K562 (cell line): ENCODE measurements at regions not wholly inside any gene's neighbourhood (a gene's known extent, or its start where the extent isn't known, plus 50 kb on each side); places are given as distances from the start of the nearest gene placed in this dataset.
A peak's percentile ranks its signal among the peaks of the same experiment; 100 is the strongest.

Experiments used
- ATF2 ChIP-seq: sonication (generic); formaldehyde crosslinking; IDR thresholded peaks from 2 replicates; pipeline ENCODE4 v1.8.1; 2022; ENCODE audit warnings: missing genetic modification reagents
- BDP1 ChIP-seq: IDR thresholded peaks from 3 replicates; pipeline ENCODE4 v1.6.1; 2011; ENCODE audit not compliant: insufficient read length, insufficient read depth
- CBFA2T3 ChIP-seq: fragments of 450-650 bp; IDR thresholded peaks from 2 replicates; pipeline ENCODE4 v1.6.1; 2017
- CBFB ChIP-seq: sonication (generic); formaldehyde crosslinking; IDR thresholded peaks from 2 replicates; pipeline ENCODE4 v1.4.0; 2020; ENCODE audit warnings: mild to moderate bottlenecking, missing genetic modification reagents
- CSDE1 ChIP-seq, 2 experiments: fragments of 450-650 bp; IDR thresholded peaks; 2 replicates each; pipeline ENCODE4 v1.6.1; 2016; ENCODE audit warnings: mild to moderate bottlenecking in 1 of 2
- FOS ChIP-seq: IDR thresholded peaks from 3 replicates; pipeline ENCODE4 v1.6.1; 2011; ENCODE audit not compliant: insufficient read length; ENCODE audit errors: extremely low read depth
- GTF2E2 ChIP-seq: fragments of 200-800 bp; sonication (Bioruptor generic); IDR thresholded peaks from 2 replicates; pipeline ENCODE4 v1.6.1; 2016; ENCODE audit warnings: missing genetic modification characterization, missing compliant biosample characterization
- KLF16 ChIP-seq: IDR thresholded peaks from 2 replicates; pipeline ENCODE4 v1.6.1; 2016; ENCODE audit warnings: antibody characterized with exemption
- NFYB ChIP-seq: IDR thresholded peaks from 2 replicates; pipeline ENCODE4 v1.6.1; 2011; ENCODE audit warnings: mild to moderate bottlenecking, moderate library complexity; ENCODE audit not compliant: insufficient read length; ENCODE audit errors: extremely low read depth
- RBM25 ChIP-seq: fragments of 200-400 bp; formaldehyde crosslinking; IDR thresholded peaks from 2 replicates; pipeline ENCODE4 v1.6.1; 2018; ENCODE audit warnings: low read length, low read depth, moderate library complexity; ENCODE audit not compliant: severe bottlenecking
- SFPQ ChIP-seq: fragments of 200-400 bp; formaldehyde crosslinking; IDR thresholded peaks from 2 replicates; pipeline ENCODE4 v1.6.1; 2017; ENCODE audit warnings: mild to moderate bottlenecking, low read depth, low read length, moderate library complexity
- SIRT6 ChIP-seq: IDR thresholded peaks from one replicate; pipeline ENCODE4 v1.6.1; 2012; ENCODE audit warnings: low read depth, mild to moderate bottlenecking, control low read depth, inconsistent platforms, low read length, moderate library complexity
- ZNF707 ChIP-seq: fragments of 250-450 bp; sonication (Bioruptor Pico); conservative IDR thresholded peaks from 2 replicates; pipeline ENCODE4 v1.8.0; 2022; ENCODE audit warnings: inconsistent platforms, mild to moderate bottlenecking, moderate library complexity
- ZNF766 ChIP-seq: fragments of 200-800 bp; sonication (Bioruptor generic); conservative IDR thresholded peaks from 2 replicates; pipeline ENCODE4 v1.6.1; 2016; ENCODE audit warnings: missing genetic modification characterization, missing compliant biosample characterization
- TF ChIP-seq, protein P1 (sequence below): sonication (generic); formaldehyde crosslinking; IDR thresholded peaks from 2 replicates; pipeline ENCODE4 v1.8.0; 2023; ENCODE audit warnings: mild to moderate bottlenecking, missing genetic modification reagents

DNA sequence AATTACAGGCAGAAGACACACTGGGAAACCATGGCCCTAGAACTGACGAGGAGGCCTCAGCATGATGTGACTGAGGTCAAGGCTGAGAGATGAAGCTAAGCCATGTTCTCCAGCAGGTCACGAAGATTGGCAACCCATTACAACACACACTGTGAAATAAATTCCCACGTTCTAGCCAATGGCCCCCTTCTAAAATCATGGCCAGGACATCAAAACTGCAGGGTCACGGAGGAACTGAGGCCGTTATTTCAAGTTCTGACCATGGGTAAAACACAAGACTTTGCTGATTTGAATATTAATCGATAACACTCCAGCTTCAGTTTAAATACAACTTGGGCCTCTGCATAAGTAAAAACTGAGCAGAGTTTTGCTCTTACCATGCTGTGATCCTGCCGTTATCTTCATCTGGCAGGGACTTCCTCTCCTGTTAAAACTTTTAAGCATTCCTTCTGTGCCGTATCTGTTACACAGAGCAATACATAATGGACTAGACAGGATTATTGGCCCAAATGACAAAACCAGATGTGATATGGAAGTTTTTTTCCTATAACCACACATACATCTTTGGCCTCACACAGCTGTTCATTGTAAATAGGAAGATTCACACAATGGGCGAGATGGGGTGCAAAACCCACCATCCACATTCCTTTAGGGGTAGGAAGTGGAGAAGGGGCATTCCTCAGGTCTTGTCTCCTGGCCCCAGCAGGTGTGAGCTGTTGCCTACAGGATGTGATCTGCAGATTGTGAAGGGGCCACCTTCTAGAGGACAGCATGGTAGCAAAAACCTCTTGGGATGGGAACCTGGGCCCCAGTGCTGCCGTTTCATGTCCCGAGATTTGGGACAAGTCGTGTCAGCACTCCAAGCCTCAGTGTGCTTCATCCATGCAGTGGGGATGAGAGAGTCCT, 207.4 kb downstream of the OPA1 start (continued):
- TF ChIP-seq SFPQ (no peak), NFYB (no peak), SIRT6 (no peak), CBFB (no peak), ATF2 (no peak), BDP1 (no peak), CBFA2T3 (peak; percentile 85), ZNF766 (CRISPR knock-in tag) (0 out of 2 replicates have a peak, but pooled peaks have one; percentile 30), CSDE1 (IDR thresholded peaks at IDR 0.05) (no peak), RBM25 (no peak), ZNF707 (no peak), GTF2E2 (tag) (no peak), KLF16 (peak; percentile 56; the same call in 1 of the 2 replicates), FOS (no peak)
- TF ChIP-seq, protein P1, sequence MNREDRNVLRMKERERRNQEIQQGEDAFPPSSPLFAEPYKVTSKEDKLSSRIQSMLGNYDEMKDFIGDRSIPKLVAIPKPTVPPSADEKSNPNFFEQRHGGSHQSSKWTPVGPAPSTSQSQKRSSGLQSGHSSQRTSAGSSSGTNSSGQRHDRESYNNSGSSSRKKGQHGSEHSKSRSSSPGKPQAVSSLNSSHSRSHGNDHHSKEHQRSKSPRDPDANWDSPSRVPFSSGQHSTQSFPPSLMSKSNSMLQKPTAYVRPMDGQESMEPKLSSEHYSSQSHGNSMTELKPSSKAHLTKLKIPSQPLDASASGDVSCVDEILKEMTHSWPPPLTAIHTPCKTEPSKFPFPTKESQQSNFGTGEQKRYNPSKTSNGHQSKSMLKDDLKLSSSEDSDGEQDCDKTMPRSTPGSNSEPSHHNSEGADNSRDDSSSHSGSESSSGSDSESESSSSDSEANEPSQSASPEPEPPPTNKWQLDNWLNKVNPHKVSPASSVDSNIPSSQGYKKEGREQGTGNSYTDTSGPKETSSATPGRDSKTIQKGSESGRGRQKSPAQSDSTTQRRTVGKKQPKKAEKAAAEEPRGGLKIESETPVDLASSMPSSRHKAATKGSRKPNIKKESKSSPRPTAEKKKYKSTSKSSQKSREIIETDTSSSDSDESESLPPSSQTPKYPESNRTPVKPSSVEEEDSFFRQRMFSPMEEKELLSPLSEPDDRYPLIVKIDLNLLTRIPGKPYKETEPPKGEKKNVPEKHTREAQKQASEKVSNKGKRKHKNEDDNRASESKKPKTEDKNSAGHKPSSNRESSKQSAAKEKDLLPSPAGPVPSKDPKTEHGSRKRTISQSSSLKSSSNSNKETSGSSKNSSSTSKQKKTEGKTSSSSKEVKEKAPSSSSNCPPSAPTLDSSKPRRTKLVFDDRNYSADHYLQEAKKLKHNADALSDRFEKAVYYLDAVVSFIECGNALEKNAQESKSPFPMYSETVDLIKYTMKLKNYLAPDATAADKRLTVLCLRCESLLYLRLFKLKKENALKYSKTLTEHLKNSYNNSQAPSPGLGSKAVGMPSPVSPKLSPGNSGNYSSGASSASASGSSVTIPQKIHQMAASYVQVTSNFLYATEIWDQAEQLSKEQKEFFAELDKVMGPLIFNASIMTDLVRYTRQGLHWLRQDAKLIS (CRISPR knock-in tag), result 0 out of 2 replicates have a peak, but pooled peaks have one; percentile 23
